K562 (cell line): ENCODE measurements at regions not wholly inside any gene's neighbourhood (a gene's known extent, or its start where the extent isn't known, plus 50 kb on each side); places are given as distances from the start of the nearest gene placed in this dataset.

Experiments used
- CTCF ChIP-seq, 3 experiments: IDR thresholded peaks in 2 of 3; conservative IDR thresholded peaks in 1 of 3; 2 replicates each; pipeline ENCODE4 v1.5.1; 2011 to 2012; ENCODE audit warnings: low read length in 3 of 3, mild to moderate bottlenecking in 3 of 3, control low read depth in 2 of 3, improper control_type of control experiment in 1 of 3, inconsistent platforms in 1 of 3, low read depth in 1 of 3, mixed read lengths in 1 of 3, moderate library complexity in 1 of 3; ENCODE audit not compliant: insufficient read depth in 2 of 3
- DPF2 ChIP-seq: fragments of 450-650 bp; IDR thresholded peaks from 2 replicates; pipeline ENCODE4 v1.6.1; 2016
- KAT7 ChIP-seq: sonication (generic); formaldehyde crosslinking; IDR thresholded peaks from 2 replicates; pipeline ENCODE4 v1.8.0; 2022; ENCODE audit warnings: missing genetic modification reagents, mild to moderate bottlenecking, borderline replicate concordance
- POLR2A ChIP-seq: fragments of 450-650 bp; conservative IDR thresholded peaks from 2 replicates; pipeline ENCODE4 v1.6.1; 2016
- RAD21 ChIP-seq, 2 experiments: fragments of 250-450 bp in 1 of 2; fragments of 450-650 bp in 1 of 2; sonication (Bioruptor Pico) in 1 of 2; formaldehyde crosslinking in 1 of 2; IDR thresholded peaks in 1 of 2; conservative IDR thresholded peaks in 1 of 2; 2 replicates each; pipeline versions ENCODE4 v1.4.0 to v1.8.0; 2020 to 2022; ENCODE audit warnings: mild to moderate bottlenecking in 2 of 2, moderate library complexity in 1 of 2
- YBX1 ChIP-seq: fragments of 450-650 bp; IDR thresholded peaks from 2 replicates; pipeline ENCODE4 v1.7.1; 2016; ENCODE audit warnings: mild to moderate bottlenecking
- ZNF140 ChIP-seq: fragments of 250-450 bp; sonication (Bioruptor Pico); IDR thresholded peaks from 2 replicates; pipeline ENCODE4 v1.8.0; 2021; ENCODE audit warnings: moderate library complexity, mild to moderate bottlenecking, inconsistent platforms

GRCh38 chr9:115980976-115981375 lies 172.6 kb upstream of the PAPPA start:
- TF ChIP-seq ZNF140 (CRISPR knock-in tag) = no peak
- no peak for TF ChIP-seq YBX1
- TF ChIP-seq RAD21 (CRISPR knock-in tag; conservative IDR thresholded peaks at IDR 0.05 in 1 of 2, IDR thresholded peaks at IDR 0.05 in 1 of 2) = no peak
- no peak for TF ChIP-seq DPF2
- TF ChIP-seq POLR2A = no peak
- TF ChIP-seq CTCF (IDR thresholded peaks at IDR 0.05 in 2 of 3, conservative IDR thresholded peaks at IDR 0.05 in 1 of 3; ENCODE audit: insufficient read depth in 2 of 3, low read depth in 1 of 3, low read length in 3 of 3) = no peak
- no peak for TF ChIP-seq KAT7 (CRISPR knock-in tag)
